Raji (cell line): ENCODE measurements at regions not wholly inside any gene's neighbourhood (a gene's known extent, or its start where the extent isn't known, plus 50 kb on each side); places are given as distances from the start of the nearest gene placed in this dataset.

ENCODE experiments used
- POLR2A ChIP-seq: IDR thresholded peaks from 2 replicates; pipeline ENCODE4 v1.6.1; 2011; ENCODE audit warnings: low read depth, low read length, control low read depth; ENCODE audit not compliant: insufficient read depth

GRCh38 chr10:78684947-78685346 is 383.8 kb upstream of the ZMIZ1 start:
- TF ChIP-seq POLR2A: no peak

GRCh38 chr10:78685466-78686103 is 383.2 kb upstream of the ZMIZ1 start:
- TF ChIP-seq POLR2A: no peak

DNA sequence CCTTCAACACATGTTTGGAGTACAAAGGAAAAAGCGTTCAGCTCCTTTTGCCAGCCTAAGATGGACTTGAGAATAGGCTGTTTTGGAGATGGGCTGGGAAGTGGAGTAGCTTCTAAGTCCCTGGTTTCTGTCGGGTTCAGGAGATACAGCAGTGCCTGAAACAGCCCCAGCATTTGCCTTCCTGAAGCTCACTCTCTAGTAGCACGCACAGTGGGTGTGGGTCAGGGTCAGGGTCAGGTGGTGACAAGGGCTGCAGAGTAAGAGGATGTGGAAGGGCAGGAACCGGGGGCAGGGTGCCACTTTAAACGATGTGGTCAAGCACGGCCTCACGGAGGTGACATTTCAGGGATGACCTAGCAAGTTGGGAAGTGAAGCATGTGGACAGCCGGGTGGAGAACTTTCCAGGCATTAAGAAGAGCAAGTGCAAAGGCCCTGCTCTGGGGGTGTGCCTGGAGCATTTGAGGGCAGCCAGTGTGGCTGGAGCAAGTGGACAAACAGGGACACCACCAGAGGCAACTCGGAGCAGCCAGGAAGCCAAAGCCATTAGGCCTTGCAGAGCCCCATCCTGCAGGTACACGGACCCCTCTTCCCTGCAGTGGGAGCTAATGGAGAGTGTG is 382.2 kb upstream of the ZMIZ1 start:
- no peak for TF ChIP-seq POLR2A

DNA sequence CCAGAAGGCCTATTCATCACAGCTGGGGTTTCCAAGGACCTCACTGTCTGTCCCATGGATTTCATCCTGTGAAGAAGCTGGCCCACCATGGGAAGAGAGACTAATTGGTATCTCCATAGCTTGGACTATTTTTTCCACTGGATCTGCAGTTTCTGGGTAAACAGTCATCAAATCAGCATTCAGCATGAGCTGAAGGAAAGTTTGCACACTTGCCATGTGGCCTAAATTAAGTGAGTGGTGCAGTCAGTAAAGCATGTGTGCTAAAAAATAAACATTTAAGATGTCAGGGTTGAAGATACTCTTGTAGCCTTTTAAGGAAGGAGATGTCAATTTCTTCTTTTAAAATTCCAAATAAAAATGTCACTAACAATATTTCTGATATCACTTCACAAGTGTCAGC is 381.1 kb upstream of the ZMIZ1 start:
- TF ChIP-seq POLR2A: no peak

GRCh38 chr10:78688230-78688900 is 380.4 kb upstream of the ZMIZ1 start:
- TF ChIP-seq POLR2A: no peak

DNA sequence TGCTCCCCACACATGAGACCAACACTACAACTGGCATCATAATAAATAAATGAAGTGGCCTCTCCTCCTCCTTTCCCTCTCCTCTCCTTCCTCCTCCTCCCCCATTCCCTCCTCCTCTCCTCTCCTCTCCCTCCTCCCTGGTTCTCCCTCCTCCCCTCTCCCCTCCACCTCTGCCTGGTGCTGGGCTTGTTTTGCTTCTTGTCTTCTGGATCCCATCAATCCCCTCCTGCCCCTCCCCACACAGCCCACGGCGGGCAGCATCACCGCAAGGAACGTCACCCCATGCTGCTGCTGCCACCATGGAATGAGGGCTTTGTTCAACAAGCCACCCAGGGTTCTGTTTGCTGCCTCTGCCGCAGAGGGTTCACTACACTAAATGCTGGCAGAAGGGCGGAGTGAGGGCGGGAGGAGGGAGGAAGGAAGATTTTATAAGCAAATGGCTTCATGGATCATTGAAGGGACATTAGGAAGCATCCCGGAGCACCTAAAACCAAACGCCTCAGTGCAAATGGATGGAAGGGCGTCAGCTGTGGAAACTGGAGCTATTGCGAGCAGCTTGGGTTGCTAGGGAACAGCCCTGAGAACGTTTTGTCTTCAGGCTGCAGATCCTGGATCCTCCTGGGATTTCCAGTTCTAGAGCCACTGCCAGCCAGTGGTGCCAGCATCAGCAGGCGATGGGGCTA is 379.7 kb upstream of the ZMIZ1 start:
- TF ChIP-seq POLR2A: no peak

- no peak for TF ChIP-seq POLR2A
Measured at GRCh38 chr10:78689584-78689935, 379.2 kb upstream of the ZMIZ1 start.

DNA sequence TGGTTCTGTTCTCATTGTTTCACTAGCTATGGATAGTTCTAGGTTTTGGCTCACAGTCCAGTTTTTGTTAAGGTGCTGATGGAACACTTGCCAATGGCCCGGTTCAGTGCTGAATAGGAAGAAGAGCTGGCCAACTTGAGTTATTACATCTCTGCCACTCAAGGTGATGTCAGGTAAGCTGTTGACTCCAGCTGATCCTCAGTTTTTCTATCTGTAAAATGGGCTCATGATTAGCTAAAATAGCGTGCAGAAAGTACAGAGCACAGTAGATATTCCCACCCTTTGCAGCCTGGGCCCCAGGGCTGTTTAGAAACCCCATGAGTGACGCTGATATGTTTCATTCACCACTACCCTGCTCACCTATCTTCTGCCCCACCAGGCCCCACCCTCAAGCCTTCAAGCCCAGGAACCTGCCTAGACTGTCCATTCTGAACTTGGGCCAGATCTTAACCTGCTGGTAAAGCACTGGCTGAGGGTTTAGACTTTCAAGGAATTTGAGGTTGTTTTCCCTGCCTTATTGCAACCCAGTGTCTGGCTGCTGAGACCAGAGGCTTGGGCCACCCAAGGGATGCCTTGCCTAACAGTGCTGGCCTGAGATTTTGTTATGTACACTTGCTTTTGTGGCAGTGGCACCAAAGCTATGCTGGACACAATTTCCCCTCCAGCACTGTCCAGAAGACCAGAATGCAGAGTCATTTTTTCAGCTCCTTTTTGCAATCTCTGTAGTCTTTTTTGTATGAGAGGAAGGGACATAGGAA is 378.2 kb upstream of the ZMIZ1 start:
- no peak for TF ChIP-seq POLR2A

GRCh38 chr10:78691301-78692030 is 377.3 kb upstream of the ZMIZ1 start:
- no peak for TF ChIP-seq POLR2A

- TF ChIP-seq POLR2A: no peak
Measured at GRCh38 chr10:78692071-78692470, 376.7 kb upstream of the ZMIZ1 start.

GRCh38 chr10:78695846-78696245 is 372.9 kb upstream of the ZMIZ1 start:
- no peak for TF ChIP-seq POLR2A

DNA sequence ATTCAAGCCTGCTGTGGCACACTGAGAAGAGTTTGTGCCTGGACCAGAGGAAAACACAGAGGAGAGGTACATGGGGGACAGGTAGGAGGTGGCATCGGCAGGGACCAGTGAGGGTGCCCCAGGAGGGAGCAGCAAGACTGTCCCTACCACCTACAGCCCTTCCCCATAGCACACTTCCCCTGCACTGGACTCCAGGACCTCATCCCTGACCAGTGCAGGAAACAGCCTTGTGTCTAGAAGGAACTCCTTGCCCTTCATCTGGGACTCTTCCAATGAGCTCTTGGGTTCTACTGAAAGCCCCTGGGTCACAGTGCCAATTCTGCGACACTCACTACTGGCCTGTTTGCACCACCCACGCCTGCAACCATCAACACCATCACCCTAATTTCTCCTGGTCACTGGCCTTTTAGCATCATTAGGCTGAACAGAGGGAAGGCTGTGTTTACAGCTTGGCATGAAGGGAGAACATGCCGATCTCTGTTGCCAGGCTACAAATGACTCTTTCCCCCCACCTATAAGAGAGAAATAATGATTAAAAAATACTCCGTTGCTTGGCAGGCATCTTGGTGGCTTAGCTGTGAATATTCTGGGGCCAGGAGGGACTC is 371.9 kb upstream of the ZMIZ1 start:
- no peak for TF ChIP-seq POLR2A

- no peak for TF ChIP-seq POLR2A
Measured at GRCh38 chr10:78699971-78700370, 368.8 kb upstream of the ZMIZ1 start.

DNA sequence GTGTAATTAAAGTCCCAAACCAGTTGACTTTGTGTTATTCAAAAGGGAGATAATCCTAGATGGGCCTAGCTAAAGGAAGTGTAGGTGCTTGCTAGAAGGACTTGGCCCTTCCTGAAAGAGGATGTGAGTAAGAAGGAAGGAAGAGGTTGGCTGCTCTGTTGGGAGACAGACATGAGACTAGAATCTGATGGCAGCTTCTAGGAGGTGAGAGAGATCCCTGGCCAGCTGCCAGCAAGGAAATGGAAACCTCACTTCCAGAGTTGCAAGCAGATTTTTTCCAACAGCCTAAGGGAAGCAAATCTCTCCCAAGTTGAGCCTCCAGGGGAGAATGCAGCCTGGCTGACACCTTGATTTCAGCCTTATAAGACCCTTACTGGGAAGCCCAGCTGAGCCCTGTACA is 368.4 kb upstream of the ZMIZ1 start:
- TF ChIP-seq POLR2A: no peak

DNA sequence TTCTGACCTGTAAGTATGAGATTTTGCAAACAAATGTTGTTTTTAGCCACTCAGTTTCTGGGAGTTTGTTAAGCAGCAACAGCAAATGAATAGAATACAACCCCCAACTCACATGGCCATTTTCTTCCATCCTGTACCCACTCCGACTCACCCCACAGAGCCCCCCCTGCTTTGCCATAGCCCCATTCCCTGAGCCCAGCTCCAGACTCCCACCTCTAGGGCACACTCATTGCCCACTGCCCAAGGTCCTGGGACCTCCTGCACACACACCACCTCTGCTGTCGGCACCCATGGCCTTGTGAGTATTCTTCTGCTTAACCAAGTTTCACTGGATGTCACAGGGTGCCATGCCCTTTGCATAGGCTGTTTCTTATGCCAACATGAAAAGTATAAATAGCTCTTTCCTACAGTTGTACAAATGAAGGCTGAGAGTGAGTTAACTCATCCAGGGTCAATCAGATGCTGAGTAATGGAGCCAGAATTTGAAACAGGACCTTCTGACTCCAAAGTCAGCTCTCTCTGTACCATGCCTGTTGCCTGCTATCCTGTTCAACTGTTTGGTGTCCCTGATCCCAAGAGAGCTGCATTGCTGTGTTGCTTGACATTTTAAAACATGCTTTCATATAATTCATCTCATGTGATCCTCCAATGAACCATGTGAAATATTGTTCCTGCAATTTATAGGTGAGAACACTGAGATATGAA is 367.8 kb upstream of the ZMIZ1 start:
- no peak for TF ChIP-seq POLR2A
